WTC11 (cell line): ENCODE measurements at regions not wholly inside any gene's neighbourhood (a gene's known extent, or its start where the extent isn't known, plus 50 kb on each side); places are given as distances from the start of the nearest gene placed in this dataset.

Experiments used
- CREB1 ChIP-seq: sonication (generic); formaldehyde crosslinking; IDR thresholded peaks from 2 replicates; pipeline ENCODE4 v1.8.0; 2023; ENCODE audit warnings: mild to moderate bottlenecking, missing genetic modification reagents
- CTCF ChIP-seq: fragments of 200-600 bp; IDR thresholded peaks from 2 replicates; pipeline ENCODE4 v1.8.0; 2022; ENCODE audit warnings: antibody characterized with exemption
- ESRRA ChIP-seq: sonication (generic); formaldehyde crosslinking; IDR thresholded peaks from 2 replicates; pipeline ENCODE4 v1.8.1; 2022; ENCODE audit warnings: mild to moderate bottlenecking, missing genetic modification reagents, borderline replicate concordance
- FOXP1 ChIP-seq: sonication (generic); formaldehyde crosslinking; IDR thresholded peaks from 2 replicates; pipeline ENCODE4 v1.8.0; 2022; ENCODE audit warnings: missing genetic modification reagents, mild to moderate bottlenecking, moderate library complexity, borderline replicate concordance
- FOXP4 ChIP-seq: sonication (generic); formaldehyde crosslinking; IDR thresholded peaks from 2 replicates; pipeline ENCODE4 v1.8.0; 2022; ENCODE audit warnings: mild to moderate bottlenecking, missing genetic modification reagents
- NR1H2 ChIP-seq: sonication (generic); formaldehyde crosslinking; IDR thresholded peaks from 2 replicates; pipeline ENCODE4 v1.9.0; 2021; ENCODE audit warnings: mild to moderate bottlenecking, moderate library complexity, missing genetic modification reagents
- NR3C1 ChIP-seq: sonication (generic); formaldehyde crosslinking; conservative IDR thresholded peaks from 2 replicates; pipeline ENCODE4 v1.8.1; 2023; ENCODE audit warnings: low read depth, mild to moderate bottlenecking, missing genetic modification reagents
- SP1 ChIP-seq: sonication (generic); formaldehyde crosslinking; conservative IDR thresholded peaks from 2 replicates; pipeline ENCODE4 v1.8.1; 2022; ENCODE audit warnings: missing genetic modification reagents
- USF2 ChIP-seq: sonication (generic); formaldehyde crosslinking; IDR thresholded peaks from 2 replicates; pipeline ENCODE4 v1.8.1; 2023; ENCODE audit warnings: mild to moderate bottlenecking, missing genetic modification reagents, moderate library complexity

- TF ChIP-seq USF2 (CRISPR knock-in tag) (no peak), SP1 (CRISPR knock-in tag) (no peak), CTCF (no peak), CREB1 (CRISPR knock-in tag) (no peak), ESRRA (CRISPR knock-in tag) (no peak), NR3C1 (CRISPR knock-in tag) (no peak), FOXP1 (no peak), FOXP4 (CRISPR knock-in tag) (no peak), NR1H2 (CRISPR knock-in tag) (no peak)
Observed at GRCh38 chr12:73418541-73418940, 1119.1 kb upstream of the ATXN7L3B start.
